ENCODE measurements at regions not wholly inside any gene's neighbourhood (a gene's known extent, or its start where the extent isn't known, plus 50 kb on each side); places are given as distances from the start of the nearest gene placed in this dataset.
"Not testable (repeated sequence)": the region's sequence is repeated elsewhere in the genome, so short reads cannot be mapped to it uniquely, and the experiment has no call there.

DNA sequence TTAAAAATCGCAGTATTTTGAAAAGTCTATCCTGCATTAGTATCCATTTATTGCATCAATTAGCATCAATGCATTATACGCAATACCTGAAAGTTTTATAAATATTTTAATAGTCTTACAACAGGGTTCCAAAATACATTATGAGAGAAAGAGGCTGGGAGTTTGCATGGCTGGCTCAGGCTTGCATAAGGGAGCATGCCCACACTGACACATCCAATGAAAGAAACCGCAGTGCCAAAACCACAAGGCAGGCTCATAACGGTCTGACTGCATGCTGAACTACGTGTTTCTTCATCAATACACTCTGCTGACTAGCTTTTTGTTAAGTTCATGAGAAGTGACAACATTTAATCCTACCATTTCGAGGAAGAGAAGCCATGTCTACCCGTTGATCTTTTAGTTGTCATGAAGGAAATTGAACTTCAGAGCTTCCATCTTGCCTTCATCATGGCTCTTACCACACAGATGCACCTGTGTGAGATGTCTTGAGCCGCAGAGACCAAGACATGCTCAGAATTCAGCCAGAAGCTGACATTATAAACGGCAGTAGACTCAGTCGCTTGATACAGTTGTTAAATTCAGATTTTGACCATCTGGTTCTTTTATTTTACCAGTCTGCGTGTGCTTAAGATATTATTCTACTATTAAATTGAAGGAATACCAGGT lies 168.8 kb upstream of the FRG1 start:
- no peak for DNase-seq (ENCODE audit: low read depth)

DNA sequence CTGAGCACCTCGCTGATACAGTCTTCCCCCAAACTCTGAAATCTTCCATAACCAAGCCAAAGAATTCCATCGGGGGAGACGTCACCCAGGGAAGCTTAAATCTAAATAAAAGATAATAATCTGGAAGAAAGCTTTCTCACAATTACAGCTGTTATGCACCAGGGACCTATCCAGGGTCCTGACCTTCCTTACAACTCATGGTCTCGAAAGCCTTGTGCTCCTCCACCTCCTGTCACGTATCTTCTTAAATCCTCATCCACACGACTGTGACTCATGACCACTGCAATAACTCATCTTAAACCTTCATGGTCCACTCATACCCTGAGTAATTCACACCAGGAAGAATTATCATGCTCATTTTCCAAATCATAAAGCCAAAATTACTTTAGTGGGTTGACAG lies 166.8 kb upstream of the FRG1 start:
- no peak for DNase-seq (ENCODE audit: low read depth)

- no peak for DNase-seq (ENCODE audit: low read depth)
These were observed 161.2 kb upstream of the FRG1 start for GRCh38 chr4:189779281-189779980.

DNA sequence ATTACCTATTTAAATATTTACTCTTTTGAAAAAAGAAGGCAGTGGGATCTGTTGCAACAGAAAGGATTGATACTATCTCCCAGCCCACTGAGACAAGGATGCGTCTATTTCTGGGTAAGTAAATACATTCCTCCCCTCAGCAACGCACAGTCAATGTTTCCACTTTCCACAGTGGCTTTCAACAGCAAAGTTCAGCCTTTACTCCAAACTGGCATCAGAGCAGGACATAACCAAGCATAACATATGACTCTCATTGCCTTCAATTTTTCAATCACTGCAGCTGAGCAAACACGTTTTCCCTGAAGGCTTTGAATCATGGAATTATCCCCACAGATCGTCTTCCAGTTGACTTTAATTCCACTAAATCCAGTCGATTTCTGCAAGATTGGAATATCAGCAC lies 160.3 kb upstream of the FRG1 start:
- no peak for DNase-seq (ENCODE audit: low read depth)

DNA sequence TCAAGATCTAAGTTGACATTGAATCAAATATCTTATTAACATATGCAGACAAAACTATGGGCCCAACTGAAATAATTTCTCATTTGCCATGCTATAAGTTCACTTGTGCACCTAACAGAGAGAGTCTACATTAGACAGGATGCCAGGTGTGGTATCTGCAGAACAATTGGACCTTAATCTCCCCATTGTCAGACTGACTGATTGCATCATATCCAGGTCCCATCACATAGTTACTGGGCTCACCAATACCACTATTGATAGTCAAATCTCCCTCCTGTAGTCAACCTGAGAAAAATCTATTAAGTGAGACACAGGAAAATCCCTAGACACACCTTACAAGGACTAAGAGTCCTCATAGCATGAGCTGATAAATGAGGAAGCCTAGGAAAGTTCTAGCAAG lies 156.0 kb upstream of the FRG1 start:
- DNase-seq (ENCODE audit: low read depth): no peak

- DNase-seq (ENCODE audit: low read depth): no peak
These were observed 155.4 kb upstream of the FRG1 start for GRCh38 chr4:189785257-189785656.

DNA sequence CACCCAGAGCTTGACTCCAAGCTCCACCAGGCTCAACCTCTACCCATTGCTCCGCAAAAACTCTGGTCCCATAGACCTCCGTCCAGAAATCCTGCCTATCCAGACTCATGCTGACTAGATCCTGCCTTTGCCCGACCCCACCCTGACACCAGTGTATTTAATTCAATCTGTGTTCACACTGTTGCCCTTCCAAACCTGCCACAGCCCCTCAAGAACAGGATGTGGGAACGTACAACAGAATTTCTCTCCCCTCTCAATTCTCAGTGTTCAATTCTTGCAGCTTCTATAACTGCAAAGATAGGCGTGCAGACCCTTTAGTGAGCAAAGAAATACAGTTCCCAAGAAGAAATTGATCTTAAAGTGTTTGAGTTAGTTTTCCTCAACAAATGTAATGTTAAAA lies 154.2 kb upstream of the FRG1 start:
- DNase-seq (ENCODE audit: low read depth): no peak

GRCh38 chr4:189787216-189788031 lies 153.2 kb upstream of the FRG1 start:
- DNase-seq (ENCODE audit: low read depth): no peak

GRCh38 chr4:189792924-189793618 lies 147.6 kb upstream of the FRG1 start:
- DNase-seq (ENCODE audit: low read depth): peak; percentile 23

GRCh38 chr4:189800545-189801088 lies 140.1 kb upstream of the FRG1 start:
- no peak for DNase-seq (ENCODE audit: low read depth)

GRCh38 chr4:189802884-189803283 lies 137.8 kb upstream of the FRG1 start:
- no peak for DNase-seq (ENCODE audit: low read depth)

DNA sequence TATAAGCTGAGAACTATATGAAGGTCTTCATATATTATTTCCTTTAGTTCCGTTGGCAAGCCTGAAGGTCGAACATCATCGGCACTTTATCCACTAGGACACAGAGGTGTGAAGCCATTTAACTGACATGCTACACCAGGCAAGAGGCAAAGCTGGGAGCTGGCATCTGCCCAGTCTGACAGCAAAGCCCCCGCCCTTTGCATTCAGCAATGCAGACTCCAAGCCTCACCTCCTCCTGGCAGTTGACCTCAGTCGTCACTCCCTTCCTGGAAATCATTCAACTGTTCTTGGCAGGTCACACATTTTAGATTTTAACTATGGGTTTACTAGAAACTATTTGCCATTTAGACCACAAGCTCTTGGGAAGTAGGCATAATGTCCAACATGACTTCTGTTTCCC lies 135.8 kb upstream of the FRG1 start:
- DNase-seq (ENCODE audit: low read depth): no peak

DNA sequence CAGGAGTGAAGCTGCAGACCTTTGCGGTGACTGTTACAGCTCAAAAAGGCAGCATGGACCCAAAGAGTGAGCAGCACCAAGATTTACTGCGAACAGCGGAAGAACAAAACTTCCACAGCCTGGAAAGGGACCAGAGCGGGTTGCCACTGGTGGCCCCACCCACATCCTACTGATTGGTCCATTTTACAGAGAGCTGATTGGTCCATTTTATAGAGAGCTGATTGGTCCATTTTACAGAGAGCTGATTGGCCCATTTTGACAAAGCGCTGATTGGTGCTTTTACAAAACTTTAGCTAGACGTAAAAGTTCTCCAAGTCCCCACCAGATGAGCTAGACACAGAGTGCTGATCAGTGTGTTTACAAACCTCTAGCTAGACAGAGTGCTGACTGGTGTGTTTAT lies 134.2 kb upstream of the FRG1 start:
- no peak for DNase-seq (ENCODE audit: low read depth)

DNA sequence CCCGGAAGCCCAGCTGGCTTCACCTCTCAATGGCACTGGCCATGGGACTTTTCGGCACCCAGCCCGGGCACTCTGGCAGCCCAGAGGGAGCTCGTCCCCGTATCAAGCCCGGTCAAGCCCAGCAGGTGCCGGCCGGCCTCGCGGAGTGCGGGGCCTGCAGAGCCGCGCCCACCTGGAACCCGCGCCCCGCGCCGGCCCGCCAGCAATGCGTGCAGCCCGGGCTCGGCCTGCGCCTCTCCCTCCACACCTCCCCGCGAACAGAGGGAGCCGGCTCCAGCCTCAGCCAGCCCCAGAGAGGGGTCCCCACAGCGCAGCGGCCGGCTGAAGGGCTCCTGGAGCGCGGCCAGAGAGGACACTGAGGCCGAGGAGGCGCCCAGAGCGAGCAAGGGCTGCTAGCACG lies 133.6 kb upstream of the FRG1 start:
- DNase-seq (ENCODE audit: low read depth): no peak

GRCh38 chr4:189809241-189809735 lies 131.4 kb upstream of the FRG1 start:
- DNase-seq (ENCODE audit: low read depth): no peak

DNA sequence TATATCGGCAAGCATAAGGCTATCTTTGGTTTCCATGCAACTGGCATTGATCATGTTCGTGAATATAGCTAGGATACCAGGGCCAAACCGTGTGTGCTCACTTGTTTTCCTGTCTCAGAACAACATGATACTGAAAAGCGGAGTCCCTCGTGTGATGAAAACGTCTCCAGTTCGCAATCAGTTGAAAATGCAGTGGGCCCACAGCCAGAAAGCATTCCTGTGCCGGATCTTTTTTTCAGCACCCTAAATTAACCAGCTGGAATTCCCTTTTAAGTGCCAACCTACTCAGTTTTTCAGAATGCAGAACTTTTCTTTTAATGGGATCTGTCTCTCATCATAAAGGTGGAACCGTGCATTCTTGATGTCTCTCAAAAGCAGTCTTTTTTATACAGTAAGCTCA lies 130.8 kb upstream of the FRG1 start:
- no peak for DNase-seq (ENCODE audit: low read depth)

DNA sequence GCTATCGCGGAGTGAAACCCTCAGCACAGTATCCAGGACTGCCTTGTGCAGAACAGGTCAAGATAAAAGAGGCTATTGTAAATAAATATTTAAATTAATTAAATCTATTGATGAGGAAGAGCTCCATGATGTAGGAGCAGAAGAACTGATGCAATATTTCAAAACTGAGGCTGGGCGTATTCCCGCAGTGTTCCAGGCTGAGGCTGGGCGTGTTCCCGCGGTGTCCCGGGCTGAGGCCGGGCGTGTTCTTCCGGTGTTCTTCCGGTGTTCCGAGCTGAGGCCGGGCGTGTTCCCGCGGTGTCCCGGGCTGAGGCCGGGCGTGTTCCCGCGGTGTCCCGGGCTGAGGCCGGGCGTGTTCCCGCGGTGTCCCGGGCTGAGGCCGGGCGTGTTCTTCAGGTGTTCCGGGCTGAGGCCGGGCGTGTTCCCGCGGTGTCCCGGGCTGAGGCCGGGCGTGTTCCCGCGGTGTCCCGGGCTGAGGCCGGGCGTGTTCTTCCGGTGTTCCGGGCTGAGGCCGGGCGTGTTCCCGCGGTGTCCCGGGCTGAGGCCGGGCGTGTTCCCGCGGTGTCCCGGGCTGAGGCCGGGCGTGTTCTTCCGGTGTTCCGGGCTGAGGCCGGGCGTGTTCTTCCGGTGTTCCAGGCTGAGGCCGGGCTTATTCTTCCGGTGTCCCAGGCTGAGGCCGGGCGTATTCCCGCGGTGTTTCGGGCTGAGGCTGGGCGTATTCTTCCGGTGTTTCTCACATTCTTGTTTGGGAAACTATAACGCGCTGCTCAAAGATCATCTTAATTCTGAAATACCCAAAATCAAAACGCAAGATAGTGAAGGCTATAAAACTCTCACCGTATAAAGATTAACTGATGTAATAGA lies 130.1 kb upstream of the FRG1 start:
- DNase-seq (ENCODE audit: low read depth): not testable (repeated sequence)

DNA sequence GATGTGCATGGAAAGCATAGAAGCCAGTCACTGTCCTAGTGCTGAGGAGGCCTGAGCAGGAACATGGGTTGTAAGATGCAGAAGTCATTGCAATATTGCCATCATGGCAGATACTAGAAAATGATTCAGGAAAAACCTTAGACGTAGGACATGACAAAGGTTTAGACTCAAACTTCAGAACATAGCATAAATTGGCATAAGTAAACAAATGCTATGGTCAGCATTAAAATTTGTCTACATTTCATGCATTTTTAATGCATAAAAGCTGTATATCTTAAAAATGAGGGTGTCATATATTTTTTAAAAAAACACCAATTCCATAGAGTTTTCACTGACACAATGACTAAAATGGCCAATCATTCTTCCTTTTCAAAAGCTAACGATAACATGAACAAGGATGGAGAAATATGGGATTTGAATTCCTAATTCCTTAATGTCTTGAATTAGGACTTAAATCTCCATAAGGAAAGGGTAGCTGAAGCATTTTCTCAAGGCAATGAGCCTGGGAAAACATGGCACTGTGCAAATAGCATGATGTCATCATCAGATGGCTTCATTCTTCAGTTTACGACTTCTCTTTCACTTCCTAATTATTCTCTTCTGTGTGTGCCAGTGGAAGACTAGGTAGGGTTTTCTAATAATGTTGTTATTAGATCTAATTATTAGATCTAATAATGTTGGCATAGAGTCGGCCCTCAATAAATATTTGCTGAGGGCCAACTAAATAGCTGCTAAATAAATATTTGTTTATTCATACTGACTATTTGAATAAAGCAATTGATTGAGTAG lies 125.1 kb upstream of the FRG1 start:
- DNase-seq (ENCODE audit: low read depth): no peak

DNA sequence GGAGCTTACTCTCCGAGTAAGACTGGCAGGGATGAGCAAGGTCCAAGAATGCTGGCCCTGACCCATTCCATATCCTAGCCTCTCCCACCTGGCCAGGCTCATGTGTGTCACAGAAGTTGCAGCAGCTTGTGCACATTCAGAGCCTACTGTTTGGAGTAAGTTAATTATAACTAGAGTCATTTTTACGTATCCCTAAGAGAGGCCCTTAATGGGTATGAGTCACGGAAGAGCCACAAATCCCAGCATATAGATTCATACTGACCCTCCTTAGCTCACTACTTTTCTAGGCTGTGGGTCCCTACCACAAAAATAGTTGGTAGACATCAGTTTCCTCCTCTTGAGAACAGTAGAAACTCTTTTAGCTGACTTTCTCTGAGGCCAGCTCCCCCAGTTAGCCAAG lies 118.3 kb upstream of the FRG1 start:
- DNase-seq (ENCODE audit: low read depth): no peak

GRCh38 chr4:189823591-189823990 lies 117.1 kb upstream of the FRG1 start:
- DNase-seq (ENCODE audit: low read depth): no peak
